ENCODE measurements at regions not wholly inside any gene's neighbourhood (a gene's known extent, or its start where the extent isn't known, plus 50 kb on each side); places are given as distances from the start of the nearest gene placed in this dataset.

GRCh38 chr18:40325988-40326387 is 1629.0 kb upstream of the PIK3C3 start:
- no peak overlapping the region for H3K4me3 ChIP-seq
- WGBS, 2 donors: 90 to 91% methylated on average over 1 of the region's 1 CpG
- H3K27me3 ChIP-seq: no peaks in the 10 kb centered on the region
- intact Hi-C loops (cut with DNase I): no loop called here
- DNase-seq: no peak
- H3K36me3 ChIP-seq: no peaks in the 10 kb centered on the region
- no peak overlapping the region for H3K27ac ChIP-seq
- TF ChIP-seq EP300 (IDR thresholded peaks at IDR 0.05) (no peak), POLR2A (IDR thresholded peaks at IDR 0.05) (no peak), CTCF (IDR thresholded peaks at IDR 0.05) (no peak), POLR2AphosphoS5 (IDR thresholded peaks at IDR 0.05) (no peak)
- no peaks in the 10 kb centered on the region for H3K9me3 ChIP-seq
- H3K4me1 ChIP-seq: no peaks in the 10 kb centered on the region

- TF ChIP-seq CTCF (IDR thresholded peaks at IDR 0.05) (no peak), POLR2A (IDR thresholded peaks at IDR 0.05) (no peak), POLR2AphosphoS5 (IDR thresholded peaks at IDR 0.05) (no peak), EP300 (IDR thresholded peaks at IDR 0.05) (no peak)
- Histone ChIP-seq H3K36me3 (no peaks in the 10 kb centered on the region), H3K27me3 (no peaks in the 10 kb centered on the region), H3K4me1 (no peaks in the 10 kb centered on the region), H3K27ac (no peak overlapping the region), H3K4me3 (no peak overlapping the region), H3K9me3 (no peaks in the 10 kb centered on the region)
- no peak for DNase-seq
- WGBS, 2 donors: 42 to 63% methylated on average over 2 of the region's 2 CpGs
- intact Hi-C loops (cut with DNase I): no loop called here
These were observed 1640.8 kb upstream of the PIK3C3 start for GRCh38 chr18:40314199-40314598.

- Histone ChIP-seq H3K4me1 (no peaks in the 10 kb centered on the region), H3K4me3 (no peak overlapping the region), H3K27ac (no peak overlapping the region), H3K27me3 (no peaks in the 10 kb centered on the region), H3K9me3 (no peaks in the 10 kb centered on the region), H3K36me3 (no peaks in the 10 kb centered on the region)
- 71 to 88% methylated on average over 11 of the region's 11 CpGs for WGBS, 2 donors
- intact Hi-C loops (cut with DNase I): no loop called here
- DNase-seq: no peak
- TF ChIP-seq POLR2AphosphoS5 (IDR thresholded peaks at IDR 0.05) (no peak), CTCF (IDR thresholded peaks at IDR 0.05) (no peak), POLR2A (IDR thresholded peaks at IDR 0.05) (no peak), EP300 (IDR thresholded peaks at IDR 0.05) (no peak)
These were observed 1641.9 kb upstream of the PIK3C3 start for GRCh38 chr18:40313030-40313642.

GRCh38 chr18:40307627-40308026 is 1647.4 kb upstream of the PIK3C3 start:
- DNase-seq: no peak
- H3K27ac ChIP-seq: no peak overlapping the region
- no peaks in the 10 kb centered on the region for H3K9me3 ChIP-seq
- no peaks in the 10 kb centered on the region for H3K27me3 ChIP-seq
- no peaks in the 10 kb centered on the region for H3K4me1 ChIP-seq
- intact Hi-C loops (cut with DNase I): no loop called here
- H3K36me3 ChIP-seq: no peaks in the 10 kb centered on the region
- WGBS, 2 donors: 89 to 93% methylated on average over 3 of the region's 3 CpGs
- TF ChIP-seq CTCF (IDR thresholded peaks at IDR 0.05) (no peak), POLR2AphosphoS5 (IDR thresholded peaks at IDR 0.05) (no peak), EP300 (IDR thresholded peaks at IDR 0.05) (no peak), POLR2A (IDR thresholded peaks at IDR 0.05) (no peak)
- no peak overlapping the region for H3K4me3 ChIP-seq

Data from sigmoid colon (tissue), 6 donors.